ENCODE measurements at regions not wholly inside any gene's neighbourhood (a gene's known extent, or its start where the extent isn't known, plus 50 kb on each side); places are given as distances from the start of the nearest gene placed in this dataset.

GRCh38 chr12:28023156-28023887, 50.8 kb upstream of the PTHLH start:
- no peak for DNase-seq (ENCODE audit: low spot score in 2 of 2, unreplicated experiment in 2 of 2)
- Mint-ChIP-seq H3K4me1 (peaks cover 25% of the 10 kb centered on the region), H3K27ac (no peak overlapping the region), H3K36me3 (no peaks in the 10 kb centered on the region), H3K4me3 (no peak overlapping the region), H3K27me3 (ENCODE audit: low read depth) (no peaks in the 10 kb centered on the region), H3K9me3 (no peaks in the 10 kb centered on the region)
- no peak for TF ChIP-seq CTCF (IDR thresholded peaks at IDR 0.05; ENCODE audit: unreplicated experiment)

GRCh38 chr12:28024231-28024995, 51.9 kb upstream of the PTHLH start:
- Mint-ChIP-seq H3K27ac (no peak overlapping the region), H3K4me3 (no peak overlapping the region), H3K27me3 (ENCODE audit: low read depth) (no peaks in the 10 kb centered on the region), H3K9me3 (no peaks in the 10 kb centered on the region), H3K4me1 (peaks cover 26% of the 10 kb centered on the region), H3K36me3 (no peaks in the 10 kb centered on the region)
- no peak for DNase-seq (ENCODE audit: low spot score in 2 of 2, unreplicated experiment in 2 of 2)
- TF ChIP-seq CTCF (IDR thresholded peaks at IDR 0.05; ENCODE audit: unreplicated experiment) = no peak

- TF ChIP-seq CTCF (IDR thresholded peaks at IDR 0.05; ENCODE audit: unreplicated experiment) = no peak
- H3K27me3 Mint-ChIP-seq (ENCODE audit: low read depth) = no peaks in the 10 kb centered on the region
- H3K9me3 Mint-ChIP-seq = no peaks in the 10 kb centered on the region
- DNase-seq (ENCODE audit: low spot score in 2 of 2, unreplicated experiment in 2 of 2) = no peak
- H3K36me3 Mint-ChIP-seq = no peaks in the 10 kb centered on the region
- no peak overlapping the region for H3K4me3 Mint-ChIP-seq
- peaks cover 26% of the 10 kb centered on the region for H3K4me1 Mint-ChIP-seq
- no peak overlapping the region for H3K27ac Mint-ChIP-seq
Observed at GRCh38 chr12:28025821-28026505, 53.4 kb upstream of the PTHLH start.

- Mint-ChIP-seq H3K27ac (no peak overlapping the region), H3K4me1 (peaks cover 26% of the 10 kb centered on the region), H3K4me3 (no peak overlapping the region), H3K9me3 (no peaks in the 10 kb centered on the region), H3K27me3 (ENCODE audit: low read depth) (no peaks in the 10 kb centered on the region), H3K36me3 (no peaks in the 10 kb centered on the region)
- no peak for DNase-seq (ENCODE audit: low spot score in 2 of 2, unreplicated experiment in 2 of 2)
- TF ChIP-seq CTCF (IDR thresholded peaks at IDR 0.05; ENCODE audit: unreplicated experiment) = no peak
Observed at GRCh38 chr12:28026701-28027100, 54.2 kb upstream of the PTHLH start.

GRCh38 chr12:28027328-28027727, 54.8 kb upstream of the PTHLH start:
- DNase-seq (ENCODE audit: low spot score in 2 of 2, unreplicated experiment in 2 of 2) = no peak
- H3K4me3 Mint-ChIP-seq = no peak overlapping the region
- no peaks in the 10 kb centered on the region for H3K36me3 Mint-ChIP-seq

More at GRCh38 chr12:28027328-28027727, 54.8 kb upstream of the PTHLH start:
- Mint-ChIP-seq H3K4me1 (peaks cover 27% of the 10 kb centered on the region), H3K27me3 (ENCODE audit: low read depth) (no peaks in the 10 kb centered on the region), H3K9me3 (no peaks in the 10 kb centered on the region), H3K27ac (peak overlapping the region; percentile 22)
- no peak for TF ChIP-seq CTCF (IDR thresholded peaks at IDR 0.05; ENCODE audit: unreplicated experiment)

All from mesothelial cell of epicardium (in vitro differentiated cells).